Effector memory CD8-positive, alpha-beta T cell (primary cell): ENCODE measurements at regions not wholly inside any gene's neighbourhood (a gene's known extent, or its start where the extent isn't known, plus 50 kb on each side); places are given as distances from the start of the nearest gene placed in this dataset.
"Not testable (repeated sequence)": the region's sequence is repeated elsewhere in the genome, so short reads cannot be mapped to it uniquely, and the experiment has no call there.

Source experiments
- ATAC-seq: fragments of 150-1000 bp; cut with Tn5 transposase; replicated peaks from 2 replicates; pipeline ENCODE4 v1.10.0; 2021; ENCODE audit warnings: mild to moderate bottlenecking, moderate library complexity
- DNase-seq, 3 experiments: peaks; one replicate each; pipeline ENCODE4 v3.0.0; 2021
- H3K27ac Mint-ChIP-seq, 2 donors: one replicate each; pipeline ENCODE4 v1.8.0; 2022; ENCODE audit warnings: mild to moderate bottlenecking in 2 of 2, mixed read lengths in 2 of 2, moderate library complexity in 2 of 2
- H3K27me3 Mint-ChIP-seq, 2 donors: one replicate each; pipeline ENCODE4 v1.8.0; 2022; ENCODE audit warnings: mixed read lengths in 2 of 2
- H3K36me3 Mint-ChIP-seq: one replicate; pipeline ENCODE4 v1.8.0; 2022; ENCODE audit warnings: mild to moderate bottlenecking, moderate library complexity, mixed read lengths; ENCODE audit not compliant: insufficient read depth
- H3K4me1 Mint-ChIP-seq, 2 donors: one replicate each; pipeline ENCODE4 v1.8.0; 2022; ENCODE audit warnings: low read depth in 2 of 2, mixed read lengths in 2 of 2
- H3K4me3 Mint-ChIP-seq, 2 donors: one replicate each; pipeline ENCODE4 v1.8.0; 2022; ENCODE audit warnings: mild to moderate bottlenecking in 2 of 2, mixed read lengths in 2 of 2, moderate library complexity in 2 of 2
- H3K9me3 Mint-ChIP-seq, 2 donors: one replicate each; pipeline ENCODE4 v1.8.0; 2022; ENCODE audit warnings: mixed read lengths in 2 of 2

DNA sequence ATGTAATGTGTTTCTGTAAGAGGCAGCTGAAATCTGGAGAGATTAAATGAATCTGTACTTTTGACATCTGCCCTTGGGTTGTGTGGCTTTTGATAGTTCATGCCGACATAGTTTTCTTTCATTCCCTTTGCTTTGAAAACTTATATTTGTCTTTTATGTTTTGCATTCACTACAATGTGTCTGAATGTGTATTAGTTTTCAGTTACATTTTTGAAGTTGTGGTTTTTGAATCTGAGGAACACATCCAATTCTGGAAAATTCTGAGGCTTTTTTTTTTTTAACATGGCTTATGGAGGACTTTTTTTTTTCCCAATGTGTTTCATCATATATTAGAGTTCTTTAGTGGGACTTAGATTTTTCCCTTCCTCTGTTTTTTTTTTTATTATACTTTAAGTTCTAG lies 683.7 kb upstream of the SOX9 start:
- H3K9me3 Mint-ChIP-seq = peaks cover 8 to 9% of the 10 kb centered on the region in 2 donors
- no peaks in the 10 kb centered on the region for H3K36me3 Mint-ChIP-seq
- DNase-seq (no peak), ATAC-seq (no peak)
- H3K4me1 Mint-ChIP-seq = no peaks in the 10 kb centered on the region
- no peak overlapping the region for H3K4me3 Mint-ChIP-seq
- no peak overlapping the region for H3K27ac Mint-ChIP-seq
- no peaks in the 10 kb centered on the region for H3K27me3 Mint-ChIP-seq

DNA sequence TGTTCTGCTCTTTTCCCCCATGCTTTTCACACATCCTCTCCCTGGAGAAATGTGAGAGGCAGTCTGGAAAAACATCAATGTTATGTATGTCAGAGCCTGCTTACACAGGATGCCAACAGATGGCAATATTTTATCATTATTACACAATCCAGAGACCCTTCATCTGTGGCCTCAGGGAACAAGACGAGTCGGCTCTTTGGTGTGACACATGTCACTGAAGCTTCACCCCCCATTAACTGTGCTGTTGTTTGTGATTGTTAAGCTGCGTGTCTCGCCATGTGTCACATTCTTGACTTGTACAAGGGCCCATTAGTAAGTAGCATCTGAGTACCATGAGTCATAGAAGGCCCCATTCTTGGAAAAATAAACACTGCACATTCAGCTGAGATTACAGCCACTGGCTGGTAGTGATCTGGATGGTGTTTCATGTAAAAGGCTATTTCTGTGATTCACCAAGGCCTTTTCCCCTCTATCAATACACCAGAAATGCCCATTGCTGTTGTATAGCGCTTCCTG lies 682.1 kb upstream of the SOX9 start:
- Mint-ChIP-seq H3K36me3 (no peaks in the 10 kb centered on the region), H3K27ac (no peak overlapping the region), H3K4me1 (no peaks in the 10 kb centered on the region), H3K4me3 (no peak overlapping the region), H3K27me3 (no peaks in the 10 kb centered on the region), H3K9me3 (peaks cover 8 to 9% of the 10 kb centered on the region in 2 donors)
- DNase-seq (no peak), ATAC-seq (no peak)

DNA sequence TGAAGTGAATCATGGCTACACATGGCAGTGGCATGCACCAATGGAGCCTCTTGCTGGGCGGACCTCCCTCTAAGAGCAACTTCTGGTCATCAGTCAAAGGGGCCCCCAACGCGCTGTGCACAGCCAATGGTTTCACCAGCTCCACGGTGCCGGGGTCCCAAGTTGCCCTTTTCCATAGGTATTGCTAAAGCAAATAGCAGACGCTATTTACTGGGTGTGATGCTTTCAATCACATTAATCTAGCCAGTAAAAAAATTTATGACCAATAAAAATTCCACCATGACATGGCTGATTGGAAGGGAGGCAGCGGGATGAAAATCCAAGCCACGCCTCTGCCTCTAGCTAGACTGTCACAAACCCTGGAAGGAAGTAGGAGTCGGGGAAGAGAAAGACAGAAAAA lies 680.3 kb upstream of the SOX9 start:
- Mint-ChIP-seq H3K36me3 (no peaks in the 10 kb centered on the region), H3K4me1 (no peaks in the 10 kb centered on the region), H3K4me3 (no peak overlapping the region), H3K27ac (no peak overlapping the region), H3K27me3 (no peaks in the 10 kb centered on the region), H3K9me3 (peaks cover 8 to 9% of the 10 kb centered on the region in 2 donors)
- DNase-seq (no peak), ATAC-seq (no peak)

DNA sequence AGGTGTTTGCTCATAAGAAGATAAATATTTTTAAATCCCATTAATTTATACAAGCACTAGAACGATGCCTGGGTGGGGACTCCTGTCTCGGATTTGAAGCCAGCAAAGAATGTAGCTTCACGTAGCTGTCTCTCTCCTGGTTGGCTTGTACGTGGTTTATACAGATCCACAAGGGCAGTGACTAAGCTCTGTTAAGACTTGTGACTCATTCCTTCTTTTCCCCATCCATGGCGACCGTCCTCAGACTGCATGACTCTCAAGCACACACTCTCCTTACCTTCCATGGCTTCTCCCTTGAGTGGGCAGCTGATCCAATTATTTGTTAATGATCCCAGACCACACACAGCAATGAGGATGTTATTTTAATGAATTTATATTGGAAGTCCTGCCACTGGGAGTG lies 679.7 kb upstream of the SOX9 start:
- Mint-ChIP-seq H3K27ac (no peak overlapping the region), H3K36me3 (no peaks in the 10 kb centered on the region), H3K4me3 (no peak overlapping the region), H3K27me3 (no peaks in the 10 kb centered on the region), H3K4me1 (no peaks in the 10 kb centered on the region), H3K9me3 (peaks cover 8 to 9% of the 10 kb centered on the region in 2 donors)
- no peak for ATAC-seq
- DNase-seq = no peak

DNA sequence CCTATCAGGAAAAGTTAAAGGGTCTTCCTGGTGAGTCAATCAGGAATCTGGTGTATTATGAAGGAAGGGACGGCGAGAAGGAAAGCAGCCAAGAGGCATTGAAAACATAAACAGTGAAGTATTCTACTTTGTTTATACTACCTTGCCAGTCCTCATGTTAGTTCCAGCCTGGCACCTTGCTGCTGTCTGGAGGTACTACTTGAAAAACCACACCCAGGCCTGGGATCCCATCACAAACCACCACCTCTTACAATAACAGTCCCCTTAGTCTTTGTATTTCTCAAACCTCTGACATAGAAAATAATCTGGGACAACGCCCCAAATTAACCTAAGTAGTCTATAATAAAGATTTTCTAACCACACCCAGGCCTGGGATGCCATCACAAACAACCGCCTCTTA lies 676.7 kb upstream of the SOX9 start:
- Mint-ChIP-seq H3K4me3 (no peak overlapping the region), H3K9me3 (peaks cover 10 to 15% of the 10 kb centered on the region in 2 donors), H3K27me3 (no peaks in the 10 kb centered on the region), H3K36me3 (no peaks in the 10 kb centered on the region), H3K27ac (no peak overlapping the region), H3K4me1 (no peaks in the 10 kb centered on the region)
- ATAC-seq (no peak), DNase-seq (no peak)

DNA sequence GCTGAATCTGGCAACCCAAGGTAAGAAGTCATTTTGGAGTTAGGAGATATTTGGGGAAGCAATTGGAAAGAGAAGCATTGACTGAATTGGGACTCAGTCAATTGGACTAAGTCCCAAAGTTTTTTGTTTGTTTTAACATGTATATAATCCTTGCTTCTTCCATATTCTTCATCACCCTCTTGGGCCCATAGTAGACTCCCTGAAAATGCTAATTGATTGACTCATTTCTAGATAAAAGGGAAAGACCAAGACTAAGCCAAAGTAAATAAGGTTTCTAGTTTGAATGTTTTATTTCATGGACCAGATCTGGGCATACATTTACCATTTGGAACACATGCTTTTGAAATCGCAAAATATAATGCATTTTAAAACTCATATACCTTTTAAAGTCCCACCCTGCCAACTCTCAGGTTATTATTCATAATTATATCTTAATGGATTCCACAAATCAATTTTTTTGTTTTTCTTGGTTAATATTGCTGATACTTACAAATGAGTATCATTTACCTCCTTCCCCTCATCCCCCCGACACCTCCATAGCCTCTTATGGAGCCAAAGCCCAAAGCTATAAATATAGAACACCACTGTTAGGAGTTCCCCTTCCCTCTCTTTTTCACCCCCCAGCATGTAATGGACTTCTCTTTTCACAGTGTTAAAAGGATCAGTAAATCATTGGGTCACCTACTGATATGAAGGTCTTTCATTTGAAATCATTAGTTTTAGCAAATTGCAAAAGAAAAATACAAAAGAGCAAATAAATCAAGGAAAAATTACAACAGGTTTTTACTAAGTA lies 674.0 kb upstream of the SOX9 start:
- no peaks in the 10 kb centered on the region for H3K27me3 Mint-ChIP-seq
- H3K4me3 Mint-ChIP-seq = no peak overlapping the region
- H3K36me3 Mint-ChIP-seq = no peaks in the 10 kb centered on the region
- no peak for DNase-seq
- ATAC-seq = no peak
- no peak overlapping the region for H3K27ac Mint-ChIP-seq
- H3K9me3 Mint-ChIP-seq = peaks cover 2 to 8% of the 10 kb centered on the region in 2 donors
- H3K4me1 Mint-ChIP-seq = no peaks in the 10 kb centered on the region

DNA sequence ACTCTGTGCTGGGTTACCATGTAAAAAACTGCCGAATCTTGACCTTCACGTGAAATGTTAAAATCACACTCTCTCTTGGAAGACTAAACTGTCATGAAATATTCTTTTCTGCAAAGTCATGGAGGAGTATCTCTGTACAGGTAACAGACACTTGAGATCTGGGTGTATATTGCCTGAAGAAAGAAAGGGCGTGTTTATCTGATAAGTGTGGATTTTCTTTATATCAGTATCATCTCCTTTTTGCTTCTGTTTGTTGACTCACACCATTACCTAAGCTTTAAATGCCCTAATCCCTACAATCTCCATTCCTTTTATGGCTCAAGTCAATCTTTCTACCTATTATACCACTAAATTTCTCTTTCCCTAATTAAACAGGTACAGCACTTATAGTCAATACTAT lies 673.2 kb upstream of the SOX9 start:
- Mint-ChIP-seq H3K9me3 (peaks cover 2 to 8% of the 10 kb centered on the region in 2 donors), H3K4me1 (no peaks in the 10 kb centered on the region), H3K36me3 (no peaks in the 10 kb centered on the region), H3K27ac (no peak overlapping the region), H3K27me3 (no peaks in the 10 kb centered on the region), H3K4me3 (no peak overlapping the region)
- ATAC-seq (no peak), DNase-seq (no peak)

DNA sequence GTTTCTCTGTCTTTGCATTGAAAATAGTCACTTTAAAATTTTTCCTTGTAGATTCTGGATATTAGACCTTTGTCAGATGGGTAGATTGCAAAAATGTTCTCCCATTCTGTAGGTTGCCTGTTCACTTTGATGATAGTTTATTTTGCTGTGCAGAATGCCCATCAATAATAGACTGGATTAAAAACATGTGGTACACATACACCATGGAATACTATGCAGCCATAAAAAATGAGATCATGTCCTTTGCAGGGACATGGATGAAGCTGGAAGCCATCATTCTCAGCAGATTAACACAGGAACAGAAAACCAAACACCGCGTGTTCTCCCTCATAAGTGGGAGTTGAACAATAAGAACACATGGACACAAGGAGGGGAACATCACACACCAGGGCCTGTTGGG lies 670.2 kb upstream of the SOX9 start:
- not testable (repeated sequence) for H3K27ac Mint-ChIP-seq, DNase-seq, H3K27me3 Mint-ChIP-seq, H3K4me1 Mint-ChIP-seq, H3K9me3 Mint-ChIP-seq, H3K36me3 Mint-ChIP-seq, H3K4me3 Mint-ChIP-seq, ATAC-seq

DNA sequence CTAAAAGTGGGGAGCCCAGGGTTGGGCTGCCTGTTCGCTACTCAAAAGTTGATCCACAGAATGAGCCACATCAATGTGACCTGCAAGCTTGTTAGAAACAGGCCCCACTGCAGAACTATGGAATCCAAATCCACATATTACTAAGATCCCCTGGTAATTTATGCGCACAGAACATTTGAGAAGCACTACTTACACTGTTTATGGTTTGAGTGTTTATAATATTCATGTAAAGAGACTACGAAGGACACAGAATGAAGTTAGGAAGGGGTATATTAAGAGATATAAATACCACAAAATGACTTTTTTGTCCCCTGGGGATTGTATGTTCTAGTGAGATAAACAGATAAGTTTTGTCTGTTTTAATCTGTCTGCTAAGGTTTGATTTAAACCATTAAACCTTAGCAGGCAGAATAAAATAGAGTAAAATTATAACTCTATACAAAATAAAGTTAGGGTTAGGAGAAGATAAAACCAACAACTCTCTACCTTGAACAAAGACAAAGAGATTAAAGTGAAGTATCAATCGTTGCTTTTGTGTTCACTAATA lies 666.9 kb upstream of the SOX9 start:
- no peaks in the 10 kb centered on the region for H3K9me3 Mint-ChIP-seq
- no peak overlapping the region for H3K4me3 Mint-ChIP-seq
- H3K27ac Mint-ChIP-seq = no peak overlapping the region
- H3K27me3 Mint-ChIP-seq = no peaks in the 10 kb centered on the region
- DNase-seq (no peak), ATAC-seq (no peak)
- no peaks in the 10 kb centered on the region for H3K4me1 Mint-ChIP-seq
- no peaks in the 10 kb centered on the region for H3K36me3 Mint-ChIP-seq

DNA sequence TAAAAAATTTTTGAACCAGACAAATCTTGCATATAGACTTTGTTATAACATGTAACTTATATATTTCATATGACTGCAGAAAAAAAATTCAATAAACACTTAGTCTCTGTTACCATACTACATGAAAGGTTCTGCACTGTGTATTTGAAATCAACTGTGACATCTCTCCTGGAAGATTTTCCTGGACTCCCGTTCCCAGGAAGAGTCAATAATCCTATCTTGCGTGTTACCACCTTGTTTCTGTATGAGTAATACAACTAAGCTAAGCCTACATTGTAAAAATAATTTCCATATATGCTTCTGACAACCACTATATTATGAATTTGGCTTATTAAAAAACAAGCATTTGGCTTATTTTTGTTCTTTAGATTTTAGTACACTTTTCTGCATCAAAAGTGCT lies 665.6 kb upstream of the SOX9 start:
- Mint-ChIP-seq H3K27me3 (no peaks in the 10 kb centered on the region), H3K36me3 (no peaks in the 10 kb centered on the region), H3K27ac (no peak overlapping the region), H3K4me1 (no peaks in the 10 kb centered on the region), H3K9me3 (peaks cover 3 to 7% of the 10 kb centered on the region in 2 donors), H3K4me3 (no peak overlapping the region)
- ATAC-seq = no peak
- DNase-seq = no peak

DNA sequence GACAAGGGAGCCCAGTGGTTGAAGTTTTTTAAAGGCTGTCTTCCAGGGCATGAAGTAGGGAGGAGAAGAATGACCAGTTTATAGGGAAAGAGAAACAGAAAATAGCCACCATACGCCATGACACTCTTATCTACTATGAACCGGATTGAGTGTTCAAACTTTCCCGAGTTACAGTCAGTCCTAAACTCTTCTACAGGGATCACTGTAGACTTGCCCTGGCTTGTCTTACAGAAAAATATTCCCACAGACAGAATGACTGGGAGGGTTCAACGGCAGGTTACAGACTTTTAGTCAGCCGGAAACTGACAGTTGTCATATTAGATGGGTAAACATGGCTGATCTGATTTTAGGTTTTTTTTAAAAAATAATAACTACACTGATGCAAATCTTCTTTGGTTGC lies 662.5 kb upstream of the SOX9 start:
- Mint-ChIP-seq H3K9me3 (peaks cover 11 to 22% of the 10 kb centered on the region in 2 donors), H3K4me1 (no peaks in the 10 kb centered on the region), H3K27ac (no peak overlapping the region), H3K27me3 (no peaks in the 10 kb centered on the region), H3K4me3 (no peak overlapping the region), H3K36me3 (no peaks in the 10 kb centered on the region)
- no peak for ATAC-seq
- DNase-seq = no peak

DNA sequence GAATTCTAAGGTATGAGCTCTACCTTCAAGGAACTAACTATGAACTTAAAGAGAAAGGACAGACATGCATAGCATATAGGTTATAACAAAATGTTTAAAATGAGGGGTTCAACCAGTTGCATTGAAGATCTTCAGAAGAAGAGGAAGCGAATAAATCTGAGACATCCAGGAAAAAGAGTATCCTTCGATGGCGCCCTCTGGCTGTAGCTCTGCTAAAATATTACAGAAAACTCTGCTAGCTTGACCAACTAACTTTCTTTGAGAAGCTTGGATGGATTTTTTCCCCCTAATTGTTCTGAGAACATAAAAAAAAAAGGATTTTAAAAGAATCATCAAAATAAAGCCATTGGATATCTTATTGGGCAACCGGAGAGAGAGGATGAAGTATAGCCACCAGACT lies 659.9 kb upstream of the SOX9 start:
- H3K9me3 Mint-ChIP-seq = peaks cover 13 to 22% of the 10 kb centered on the region in 2 donors
- no peak overlapping the region for H3K27ac Mint-ChIP-seq
- no peak overlapping the region for H3K4me3 Mint-ChIP-seq
- H3K27me3 Mint-ChIP-seq = no peaks in the 10 kb centered on the region
- DNase-seq (no peak), ATAC-seq (no peak)
- no peaks in the 10 kb centered on the region for H3K4me1 Mint-ChIP-seq
- no peaks in the 10 kb centered on the region for H3K36me3 Mint-ChIP-seq

DNA sequence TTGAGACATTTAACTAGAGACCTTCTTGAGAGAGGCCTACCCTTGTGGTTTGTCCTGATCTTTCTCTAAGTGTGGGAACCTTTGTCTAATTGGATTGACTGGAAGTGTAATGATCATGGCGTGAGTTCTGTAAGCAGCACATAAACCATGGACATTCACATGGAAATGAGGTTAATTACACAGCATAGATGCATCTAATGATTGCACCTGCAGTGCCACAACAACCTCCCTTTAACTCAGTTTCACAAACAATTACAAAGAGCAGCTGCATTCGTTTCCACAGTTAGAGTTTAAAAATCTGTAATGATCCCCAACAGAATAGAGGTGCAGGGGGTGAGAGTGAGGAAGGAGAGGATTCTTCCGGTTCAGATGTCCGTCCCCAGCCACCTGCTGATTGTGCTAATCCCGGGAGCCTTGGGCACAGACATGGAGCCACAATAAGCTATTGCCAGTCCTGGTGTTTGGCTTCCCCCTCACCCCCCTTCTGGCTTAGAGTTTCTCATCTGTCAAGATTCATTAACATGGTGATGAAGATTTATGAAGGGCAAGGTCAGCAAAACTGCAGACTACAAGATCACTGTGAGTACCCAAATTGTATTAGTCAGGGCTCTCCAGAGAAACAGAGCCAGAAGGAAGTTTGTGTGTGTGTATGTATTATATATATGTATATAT lies 659.2 kb upstream of the SOX9 start:
- Mint-ChIP-seq H3K4me3 (no peak overlapping the region), H3K27me3 (no peaks in the 10 kb centered on the region), H3K9me3 (peaks cover 13 to 22% of the 10 kb centered on the region in 2 donors), H3K27ac (no peak overlapping the region), H3K4me1 (no peaks in the 10 kb centered on the region), H3K36me3 (no peaks in the 10 kb centered on the region)
- no peak for DNase-seq
- no peak for ATAC-seq

DNA sequence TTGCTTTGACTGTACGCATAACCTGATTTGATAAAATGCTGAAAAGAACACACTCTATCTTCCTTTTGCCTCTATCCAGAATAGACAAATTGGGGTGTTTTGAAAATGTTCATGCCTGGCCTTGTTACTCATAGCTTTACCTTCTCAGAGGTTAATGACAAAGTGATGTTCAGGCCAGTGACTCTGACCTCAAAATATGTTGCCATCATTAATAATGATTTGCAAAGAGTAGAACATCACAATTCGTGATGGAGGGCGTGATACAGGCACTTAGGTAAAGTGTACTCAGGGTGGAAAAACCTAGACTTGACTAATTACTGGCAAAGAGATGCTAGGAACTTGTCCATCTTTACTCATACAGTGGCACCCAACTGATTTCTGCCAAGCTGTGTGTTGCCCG lies 656.6 kb upstream of the SOX9 start:
- Mint-ChIP-seq H3K27me3 (no peaks in the 10 kb centered on the region), H3K27ac (no peak overlapping the region), H3K4me1 (no peaks in the 10 kb centered on the region), H3K9me3 (peaks cover 15 to 22% of the 10 kb centered on the region in 2 donors), H3K4me3 (no peak overlapping the region), H3K36me3 (no peaks in the 10 kb centered on the region)
- DNase-seq (no peak), ATAC-seq (no peak)
